ENCODE measurements at regions not wholly inside any gene's neighbourhood (a gene's known extent, or its start where the extent isn't known, plus 50 kb on each side); places are given as distances from the start of the nearest gene placed in this dataset.

DNA sequence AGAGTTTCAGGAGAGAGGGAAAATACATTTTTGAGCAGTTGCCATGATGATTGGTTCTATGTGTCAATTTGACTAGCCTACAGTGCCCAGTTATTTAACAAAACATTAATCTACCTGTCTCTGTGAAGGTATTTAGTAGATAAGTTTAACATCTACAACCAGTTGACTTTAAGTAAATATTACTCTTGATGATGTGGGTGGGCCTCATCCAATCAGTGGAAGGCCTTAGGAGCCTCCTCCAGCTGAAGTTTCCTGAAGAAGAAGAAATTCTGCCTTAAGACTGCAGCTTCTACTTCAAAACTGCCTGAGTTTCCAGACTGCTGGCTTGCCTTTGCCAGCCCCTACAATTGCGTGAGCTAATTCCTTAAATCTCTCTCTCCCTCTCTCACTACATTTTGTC is 93.6 kb downstream of the OXSM start:
- H3K4me1 Mint-ChIP-seq (ENCODE audit: low read depth) = no peaks in the 10 kb centered on the region
- no peak overlapping the region for H3K27ac Mint-ChIP-seq
- DNase-seq (ENCODE audit: low spot score) = no peak
- no peak overlapping the region for H3K4me3 Mint-ChIP-seq
- peaks cover 2% of the 10 kb centered on the region for H3K27me3 Mint-ChIP-seq (ENCODE audit: low read depth)
- no peaks in the 10 kb centered on the region for H3K9me3 Mint-ChIP-seq
- H3K36me3 Mint-ChIP-seq (ENCODE audit: low read depth) = no peaks in the 10 kb centered on the region

GRCh38 chr3:25884981-25885380 is 95.1 kb downstream of the OXSM start:
- no peak overlapping the region for H3K27ac Mint-ChIP-seq
- H3K4me3 Mint-ChIP-seq = no peak overlapping the region
- no peaks in the 10 kb centered on the region for H3K36me3 Mint-ChIP-seq (ENCODE audit: low read depth)
- no peaks in the 10 kb centered on the region for H3K4me1 Mint-ChIP-seq (ENCODE audit: low read depth)
- no peaks in the 10 kb centered on the region for H3K9me3 Mint-ChIP-seq
- H3K27me3 Mint-ChIP-seq (ENCODE audit: low read depth) = peaks cover 2% of the 10 kb centered on the region
- DNase-seq (ENCODE audit: low spot score) = no peak

DNA sequence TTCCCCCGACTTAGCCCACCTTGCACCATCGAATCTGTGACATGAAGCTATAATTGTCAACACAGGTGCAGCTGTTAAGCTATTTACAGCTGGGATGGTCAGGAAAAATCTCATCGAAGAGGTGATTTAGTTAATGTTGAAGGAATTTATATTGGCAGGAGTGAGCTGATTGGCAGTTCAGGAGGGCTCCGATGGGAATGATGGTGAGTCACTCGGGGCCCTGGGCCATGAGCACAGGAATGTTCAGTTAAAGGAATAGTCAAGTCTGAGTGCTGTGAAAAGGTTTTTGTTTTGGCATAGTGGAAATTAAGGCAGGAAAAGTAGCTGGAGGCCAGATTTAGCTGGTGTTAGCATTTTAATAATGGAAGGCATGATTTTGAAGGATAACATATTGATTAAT is 95.7 kb downstream of the OXSM start:
- Mint-ChIP-seq H3K9me3 (no peaks in the 10 kb centered on the region), H3K4me3 (no peak overlapping the region), H3K27ac (no peak overlapping the region), H3K4me1 (ENCODE audit: low read depth) (no peaks in the 10 kb centered on the region), H3K27me3 (ENCODE audit: low read depth) (peaks cover 2% of the 10 kb centered on the region), H3K36me3 (ENCODE audit: low read depth) (no peaks in the 10 kb centered on the region)
- DNase-seq (ENCODE audit: low spot score) = no peak

DNA sequence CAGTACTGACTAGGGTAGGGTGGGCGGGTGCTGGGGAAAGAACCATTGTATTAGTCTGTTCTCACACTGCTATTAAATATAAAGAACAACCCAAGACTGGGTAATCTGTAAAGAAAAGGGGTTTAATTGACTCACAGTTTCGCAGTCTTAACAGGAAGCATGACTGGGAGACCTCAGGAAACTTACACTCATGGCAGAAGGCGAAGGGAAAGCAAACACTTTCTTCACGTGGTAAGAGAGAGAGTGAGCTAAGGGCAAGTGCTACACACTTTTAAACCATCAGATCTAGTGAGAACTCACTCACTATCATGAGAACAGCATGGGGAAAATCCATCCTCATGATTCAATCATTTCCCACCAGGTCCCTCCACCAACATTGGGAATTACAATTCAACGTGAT is 98.0 kb downstream of the OXSM start:
- Mint-ChIP-seq H3K4me1 (ENCODE audit: low read depth) (no peaks in the 10 kb centered on the region), H3K36me3 (ENCODE audit: low read depth) (no peaks in the 10 kb centered on the region), H3K27me3 (ENCODE audit: low read depth) (peaks cover 2% of the 10 kb centered on the region), H3K27ac (no peak overlapping the region), H3K4me3 (no peak overlapping the region), H3K9me3 (no peaks in the 10 kb centered on the region)
- DNase-seq (ENCODE audit: low spot score) = no peak

GRCh38 chr3:25888892-25889524 is 99.1 kb downstream of the OXSM start:
- no peak overlapping the region for H3K4me3 Mint-ChIP-seq
- no peaks in the 10 kb centered on the region for H3K9me3 Mint-ChIP-seq
- DNase-seq (ENCODE audit: low spot score) = no peak
- no peaks in the 10 kb centered on the region for H3K4me1 Mint-ChIP-seq (ENCODE audit: low read depth)
- no peak overlapping the region for H3K27ac Mint-ChIP-seq
- no peaks in the 10 kb centered on the region for H3K27me3 Mint-ChIP-seq (ENCODE audit: low read depth)
- H3K36me3 Mint-ChIP-seq (ENCODE audit: low read depth) = no peaks in the 10 kb centered on the region

- no peak for DNase-seq (ENCODE audit: low spot score)
- Mint-ChIP-seq H3K9me3 (no peaks in the 10 kb centered on the region), H3K36me3 (ENCODE audit: low read depth) (no peaks in the 10 kb centered on the region), H3K27ac (no peak overlapping the region), H3K4me1 (ENCODE audit: low read depth) (no peaks in the 10 kb centered on the region), H3K27me3 (ENCODE audit: low read depth) (no peaks in the 10 kb centered on the region), H3K4me3 (no peak overlapping the region)
Observed at GRCh38 chr3:25889525-25889917, 99.6 kb downstream of the OXSM start.

- Mint-ChIP-seq H3K9me3 (no peaks in the 10 kb centered on the region), H3K4me3 (no peak overlapping the region), H3K27me3 (ENCODE audit: low read depth) (no peaks in the 10 kb centered on the region), H3K27ac (no peak overlapping the region), H3K4me1 (ENCODE audit: low read depth) (no peaks in the 10 kb centered on the region), H3K36me3 (ENCODE audit: low read depth) (no peaks in the 10 kb centered on the region)
- DNase-seq (ENCODE audit: low spot score) = no peak
Observed at GRCh38 chr3:25894101-25894500, 104.2 kb downstream of the OXSM start.

DNA sequence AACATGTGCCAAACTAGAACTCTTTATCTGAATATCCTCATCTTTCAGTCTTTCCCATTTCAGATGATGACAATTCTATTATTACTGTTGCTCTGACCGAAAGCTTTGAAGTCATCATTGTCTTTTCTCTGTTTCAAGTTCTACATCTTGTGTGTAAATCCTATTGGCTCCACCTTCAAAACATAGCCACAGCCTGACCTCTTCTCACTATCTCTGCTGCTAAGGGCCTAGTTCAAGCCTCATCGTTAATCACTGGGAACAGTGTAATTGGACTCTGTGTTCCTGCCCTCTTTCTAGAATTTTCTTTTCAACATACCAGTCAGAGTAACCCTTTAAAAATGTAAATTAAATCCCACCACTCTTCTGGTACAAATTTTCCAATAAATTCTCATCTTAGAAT is 105.1 kb downstream of the OXSM start:
- no peaks in the 10 kb centered on the region for H3K9me3 Mint-ChIP-seq
- no peak overlapping the region for H3K4me3 Mint-ChIP-seq
- no peak overlapping the region for H3K27ac Mint-ChIP-seq

DNA sequence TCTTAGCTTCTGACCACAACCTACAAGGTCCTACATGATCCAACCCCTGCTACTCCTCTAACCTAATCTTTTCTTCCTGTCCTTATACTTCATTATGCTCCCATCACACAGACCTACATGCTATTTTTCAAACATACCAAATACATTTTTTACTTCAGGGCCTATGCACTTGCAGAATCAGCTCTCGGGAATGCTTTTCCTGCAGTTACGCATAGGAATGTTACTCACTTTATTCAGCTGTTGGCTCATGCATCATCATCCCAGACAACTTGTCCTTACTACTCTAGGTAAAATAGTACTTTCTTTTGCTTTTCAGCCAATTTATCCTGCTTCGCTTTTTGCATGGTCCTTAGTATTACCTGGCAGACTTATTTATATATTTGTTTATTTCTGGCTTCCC is 105.6 kb downstream of the OXSM start:
- Mint-ChIP-seq H3K4me1 (ENCODE audit: low read depth) (no peaks in the 10 kb centered on the region), H3K27me3 (ENCODE audit: low read depth) (no peaks in the 10 kb centered on the region), H3K4me3 (no peak overlapping the region), H3K9me3 (no peaks in the 10 kb centered on the region), H3K36me3 (ENCODE audit: low read depth) (no peaks in the 10 kb centered on the region), H3K27ac (no peak overlapping the region)
- DNase-seq (ENCODE audit: low spot score) = no peak

More for the DNA sequence above, 105.1 kb downstream of the OXSM start:
- Mint-ChIP-seq H3K36me3 (ENCODE audit: low read depth) (no peaks in the 10 kb centered on the region), H3K4me1 (ENCODE audit: low read depth) (no peaks in the 10 kb centered on the region), H3K27me3 (ENCODE audit: low read depth) (no peaks in the 10 kb centered on the region)
- DNase-seq (ENCODE audit: low spot score) = no peak

DNA sequence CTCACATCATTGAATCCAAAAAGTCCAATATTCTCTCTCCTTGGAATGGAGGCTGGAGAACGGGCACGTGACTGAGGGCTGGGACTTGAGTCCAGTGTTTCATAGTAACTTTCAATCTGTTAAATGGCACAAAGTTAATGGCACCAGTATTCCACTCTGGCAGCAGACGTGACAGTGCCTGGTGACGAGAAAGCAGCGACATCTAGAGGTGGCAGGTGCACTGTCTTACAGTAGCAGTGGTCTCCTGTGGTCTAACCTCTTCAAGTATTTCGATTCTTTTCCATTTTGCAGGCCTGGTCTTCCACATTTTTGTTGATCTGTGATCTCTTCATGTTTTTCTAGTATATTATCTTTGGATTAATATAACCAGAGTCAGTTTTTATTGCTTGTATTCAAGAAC is 107.1 kb downstream of the OXSM start:
- Mint-ChIP-seq H3K27me3 (ENCODE audit: low read depth) (no peaks in the 10 kb centered on the region), H3K4me1 (ENCODE audit: low read depth) (peaks cover 4% of the 10 kb centered on the region), H3K27ac (no peak overlapping the region), H3K4me3 (no peak overlapping the region), H3K36me3 (ENCODE audit: low read depth) (no peaks in the 10 kb centered on the region), H3K9me3 (no peaks in the 10 kb centered on the region)
- DNase-seq (ENCODE audit: low spot score) = no peak

DNA sequence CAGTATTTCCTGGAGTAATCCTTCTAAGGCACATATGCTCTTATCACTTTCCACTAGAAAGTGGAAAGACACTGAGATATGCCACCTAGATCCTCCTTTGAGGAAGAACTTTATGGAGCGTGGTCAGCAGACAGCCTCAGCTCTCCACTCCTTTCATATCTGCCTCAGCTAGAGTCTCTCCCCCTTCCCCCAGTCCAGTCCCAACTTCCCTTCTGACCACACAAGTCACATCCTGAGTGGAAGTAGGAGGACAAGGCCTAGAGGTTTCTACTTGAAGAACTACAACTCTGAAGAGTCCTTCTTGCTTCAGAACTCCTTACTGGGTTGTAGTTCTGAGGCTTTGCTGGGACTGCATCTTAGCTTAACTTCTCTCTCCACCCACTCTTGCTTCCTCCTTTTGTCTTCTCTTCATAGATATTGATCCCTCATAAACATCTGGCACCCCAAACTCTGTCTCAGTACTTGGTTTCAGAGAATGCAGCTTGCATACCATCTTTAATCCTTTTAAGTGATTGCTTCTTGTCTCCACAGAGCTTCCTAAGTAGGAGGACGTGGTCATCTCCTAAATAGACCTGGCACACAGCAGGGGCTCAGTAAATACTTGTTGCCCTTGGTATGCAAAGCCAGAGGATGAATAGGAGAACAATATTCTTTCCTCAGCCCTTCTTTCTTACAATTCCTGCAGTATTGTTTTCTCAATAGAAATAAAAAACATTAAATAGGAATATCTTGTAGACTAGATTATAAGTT is 109.6 kb downstream of the OXSM start:
- Mint-ChIP-seq H3K36me3 (ENCODE audit: low read depth) (no peaks in the 10 kb centered on the region), H3K27me3 (ENCODE audit: low read depth) (no peaks in the 10 kb centered on the region), H3K4me3 (no peak overlapping the region), H3K9me3 (no peaks in the 10 kb centered on the region), H3K4me1 (ENCODE audit: low read depth) (peaks cover 4% of the 10 kb centered on the region), H3K27ac (no peak overlapping the region)
- DNase-seq (ENCODE audit: low spot score) = no peak

- H3K27me3 Mint-ChIP-seq (ENCODE audit: low read depth) = peaks cover 2% of the 10 kb centered on the region
- DNase-seq (ENCODE audit: low spot score) = no peak
- H3K4me3 Mint-ChIP-seq = no peak overlapping the region
- H3K4me1 Mint-ChIP-seq (ENCODE audit: low read depth) = peaks cover 4% of the 10 kb centered on the region
- no peaks in the 10 kb centered on the region for H3K9me3 Mint-ChIP-seq
- H3K27ac Mint-ChIP-seq = no peak overlapping the region
- H3K36me3 Mint-ChIP-seq (ENCODE audit: low read depth) = no peaks in the 10 kb centered on the region
Observed at GRCh38 chr3:25900161-25900560, 110.3 kb downstream of the OXSM start.

DNA sequence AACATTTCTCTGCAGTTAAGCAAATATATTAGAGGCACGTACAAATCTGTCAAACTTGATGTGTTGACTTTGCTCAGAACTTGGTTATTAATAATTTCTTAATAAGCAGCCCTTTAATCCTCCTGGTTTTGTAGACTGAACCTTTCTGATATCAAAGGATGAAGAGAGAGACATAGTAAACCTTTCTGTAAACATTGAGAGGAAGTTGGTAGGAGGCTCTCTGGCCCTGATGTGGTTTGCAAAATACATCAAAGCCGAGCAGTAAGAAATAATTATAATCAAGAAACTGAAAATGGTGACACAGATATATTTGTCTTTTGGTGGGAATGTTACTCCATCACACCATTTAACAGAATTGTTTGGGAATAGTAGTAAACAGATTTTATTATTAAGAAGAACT is 111.9 kb downstream of the OXSM start:
- no peak for DNase-seq (ENCODE audit: low spot score)
- no peak overlapping the region for H3K4me3 Mint-ChIP-seq
- H3K4me1 Mint-ChIP-seq (ENCODE audit: low read depth) = peaks cover 4% of the 10 kb centered on the region
- H3K27ac Mint-ChIP-seq = no peak overlapping the region
- H3K36me3 Mint-ChIP-seq (ENCODE audit: low read depth) = no peaks in the 10 kb centered on the region
- H3K27me3 Mint-ChIP-seq (ENCODE audit: low read depth) = peaks cover 7% of the 10 kb centered on the region
- no peaks in the 10 kb centered on the region for H3K9me3 Mint-ChIP-seq

- Mint-ChIP-seq H3K27me3 (ENCODE audit: low read depth) (peaks cover 7% of the 10 kb centered on the region), H3K4me3 (no peak overlapping the region), H3K36me3 (ENCODE audit: low read depth) (no peaks in the 10 kb centered on the region), H3K9me3 (no peaks in the 10 kb centered on the region), H3K4me1 (ENCODE audit: low read depth) (peaks cover 4% of the 10 kb centered on the region), H3K27ac (no peak overlapping the region)
- DNase-seq (ENCODE audit: low spot score) = no peak
Observed at GRCh38 chr3:25902586-25902985, 112.7 kb downstream of the OXSM start.
